ENCODE measurements at regions not wholly inside any gene's neighbourhood (a gene's known extent, or its start where the extent isn't known, plus 50 kb on each side); places are given as distances from the start of the nearest gene placed in this dataset.

GRCh38 chr13:50376895-50377575 lies 361.8 kb downstream of the KCNRG start:
- TF ChIP-seq CTCF (IDR thresholded peaks at IDR 0.05) (peak in 8 of 12 donors; percentile 24 to 51 (median 33)), POLR2A (IDR thresholded peaks at IDR 0.05) (no peak)

All from heart left ventricle (tissue), 13 donors.